ENCODE measurements at regions not wholly inside any gene's neighbourhood (a gene's known extent, or its start where the extent isn't known, plus 50 kb on each side); places are given as distances from the start of the nearest gene placed in this dataset.
"Not testable (repeated sequence)": the region's sequence is repeated elsewhere in the genome, so short reads cannot be mapped to it uniquely, and the experiment has no call there.

DNA sequence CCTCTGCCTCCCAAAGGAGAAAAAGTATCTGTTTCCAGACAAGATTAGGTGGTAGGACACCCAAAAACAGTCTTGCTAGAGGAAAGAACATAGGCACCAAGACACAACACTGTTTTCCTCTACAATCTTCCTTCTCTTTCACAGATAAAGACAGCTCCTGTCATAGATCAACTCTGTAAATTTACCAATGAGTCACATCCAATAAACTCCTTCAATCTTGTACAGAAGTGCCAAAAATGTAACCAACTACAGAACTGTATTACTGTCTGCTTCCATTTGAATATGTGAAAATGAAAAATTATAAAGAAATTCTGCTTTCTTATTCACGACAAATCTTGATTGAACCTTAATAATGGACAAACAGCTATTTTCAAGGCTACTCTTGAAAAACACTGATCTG, 286.9 kb downstream of the PLK2 start:
- H3K27ac ChIP-seq (replicated peaks): no peak overlapping the region
- no peaks in the 10 kb centered on the region for H3K9me3 ChIP-seq (replicated peaks)
- H3K4me1 ChIP-seq: no peaks in the 10 kb centered on the region
- H3K36me3 ChIP-seq: no peaks in the 10 kb centered on the region
- H3K4me3 ChIP-seq: no peak overlapping the region
- intact Hi-C loops (cut with micrococcal nuclease): no loop called here
- H3K27me3 ChIP-seq (ENCODE audit: low read depth): no peaks in the 10 kb centered on the region
- DNase-seq: no peak
- TF ChIP-seq, protein P1, sequence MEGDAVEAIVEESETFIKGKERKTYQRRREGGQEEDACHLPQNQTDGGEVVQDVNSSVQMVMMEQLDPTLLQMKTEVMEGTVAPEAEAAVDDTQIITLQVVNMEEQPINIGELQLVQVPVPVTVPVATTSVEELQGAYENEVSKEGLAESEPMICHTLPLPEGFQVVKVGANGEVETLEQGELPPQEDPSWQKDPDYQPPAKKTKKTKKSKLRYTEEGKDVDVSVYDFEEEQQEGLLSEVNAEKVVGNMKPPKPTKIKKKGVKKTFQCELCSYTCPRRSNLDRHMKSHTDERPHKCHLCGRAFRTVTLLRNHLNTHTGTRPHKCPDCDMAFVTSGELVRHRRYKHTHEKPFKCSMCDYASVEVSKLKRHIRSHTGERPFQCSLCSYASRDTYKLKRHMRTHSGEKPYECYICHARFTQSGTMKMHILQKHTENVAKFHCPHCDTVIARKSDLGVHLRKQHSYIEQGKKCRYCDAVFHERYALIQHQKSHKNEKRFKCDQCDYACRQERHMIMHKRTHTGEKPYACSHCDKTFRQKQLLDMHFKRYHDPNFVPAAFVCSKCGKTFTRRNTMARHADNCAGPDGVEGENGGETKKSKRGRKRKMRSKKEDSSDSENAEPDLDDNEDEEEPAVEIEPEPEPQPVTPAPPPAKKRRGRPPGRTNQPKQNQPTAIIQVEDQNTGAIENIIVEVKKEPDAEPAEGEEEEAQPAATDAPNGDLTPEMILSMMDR (IDR thresholded peaks at IDR 0.05; ENCODE audit: borderline replicate concordance): no peak

DNA sequence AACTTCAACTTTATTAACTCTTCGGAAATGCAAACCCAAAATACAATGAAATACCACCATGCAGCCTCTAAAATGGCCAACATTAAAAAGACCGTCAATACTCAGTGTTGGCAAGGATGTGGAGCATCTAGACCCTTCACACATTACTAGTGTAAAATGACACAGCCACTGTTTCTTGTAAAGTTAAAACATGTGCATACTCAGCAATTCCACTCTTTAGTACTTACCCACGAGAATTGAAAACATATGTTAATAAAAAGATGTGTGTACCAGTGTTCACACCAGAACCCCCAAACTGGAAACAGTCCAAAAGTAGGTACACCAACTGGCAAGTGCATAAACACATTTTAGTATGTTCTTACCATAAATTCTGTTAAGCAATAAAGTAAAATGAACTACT, 294.7 kb downstream of the PLK2 start:
- no peaks in the 10 kb centered on the region for H3K4me1 ChIP-seq
- TF ChIP-seq, protein P1 (IDR thresholded peaks at IDR 0.05; ENCODE audit: borderline replicate concordance): no peak
- intact Hi-C loops (cut with micrococcal nuclease): no loop called here
- no peaks in the 10 kb centered on the region for H3K27me3 ChIP-seq (ENCODE audit: low read depth)
- H3K9me3 ChIP-seq (replicated peaks): no peaks in the 10 kb centered on the region
- no peak for DNase-seq
- H3K36me3 ChIP-seq: no peaks in the 10 kb centered on the region
- no peak overlapping the region for H3K4me3 ChIP-seq
- no peak overlapping the region for H3K27ac ChIP-seq (replicated peaks)

DNA sequence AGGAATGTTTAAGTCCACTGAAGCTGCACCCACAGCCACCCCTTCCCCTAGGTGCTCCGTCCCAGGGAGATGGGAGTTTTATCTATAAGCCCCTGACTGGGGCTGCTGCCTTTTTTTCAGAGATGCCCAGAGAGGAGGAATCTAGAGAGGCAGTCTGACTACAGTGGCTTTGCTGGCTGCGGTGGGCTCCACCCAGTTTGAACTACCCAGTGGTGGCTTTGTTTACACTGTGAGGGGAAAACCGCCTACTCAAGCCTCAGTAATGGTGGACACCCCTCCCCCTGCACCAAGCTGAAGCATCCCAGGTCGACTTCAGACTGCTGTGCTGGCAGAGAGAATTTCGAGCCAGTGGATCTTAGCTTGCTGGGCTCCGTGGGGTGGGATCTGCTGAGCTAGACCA, 298.0 kb downstream of the PLK2 start:
- H3K4me3 ChIP-seq; H3K27ac ChIP-seq (replicated peaks); H3K27me3 ChIP-seq (ENCODE audit: low read depth); DNase-seq; H3K4me1 ChIP-seq; H3K36me3 ChIP-seq; intact Hi-C loops (cut with micrococcal nuclease); H3K9me3 ChIP-seq (replicated peaks): not testable (repeated sequence)

DNA sequence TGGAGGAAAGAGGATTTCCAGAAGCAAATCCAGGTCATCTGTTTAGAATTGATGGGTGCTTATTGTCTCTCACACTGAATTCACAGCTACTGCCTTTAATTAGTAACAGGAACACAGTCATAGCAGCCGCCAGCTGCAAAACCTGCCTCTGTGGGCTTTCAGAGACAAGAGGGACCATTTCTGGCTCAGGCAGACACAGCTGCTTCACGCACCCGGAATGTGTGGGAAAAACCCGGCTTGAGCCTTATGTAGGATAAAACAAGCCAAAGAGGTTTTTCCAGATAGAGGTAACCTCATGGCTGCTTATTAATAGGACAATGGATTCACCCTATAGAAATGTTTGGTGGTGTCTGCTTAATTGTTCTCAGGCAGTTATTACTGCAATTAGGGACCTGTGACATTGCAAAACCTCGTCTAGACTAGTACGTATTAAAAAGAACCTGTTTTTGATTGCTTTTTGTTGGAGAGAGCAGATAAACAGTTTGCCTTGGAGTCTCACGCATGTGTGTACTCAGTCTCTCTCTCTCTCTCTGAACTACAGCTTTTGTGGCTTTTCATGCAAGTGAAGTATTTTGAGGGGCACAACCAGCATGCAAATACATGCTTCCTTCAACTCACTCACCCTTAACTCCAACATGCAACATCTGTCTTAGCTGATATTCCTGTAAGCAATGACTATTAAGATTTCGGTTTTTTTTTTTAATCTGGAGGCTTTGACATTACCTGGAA, 302.7 kb downstream of the PLK2 start:
- intact Hi-C loops (cut with micrococcal nuclease): no loop called here
- TF ChIP-seq, protein P1 (IDR thresholded peaks at IDR 0.05; ENCODE audit: borderline replicate concordance): no peak
- DNase-seq: peak; percentile 16

DNA sequence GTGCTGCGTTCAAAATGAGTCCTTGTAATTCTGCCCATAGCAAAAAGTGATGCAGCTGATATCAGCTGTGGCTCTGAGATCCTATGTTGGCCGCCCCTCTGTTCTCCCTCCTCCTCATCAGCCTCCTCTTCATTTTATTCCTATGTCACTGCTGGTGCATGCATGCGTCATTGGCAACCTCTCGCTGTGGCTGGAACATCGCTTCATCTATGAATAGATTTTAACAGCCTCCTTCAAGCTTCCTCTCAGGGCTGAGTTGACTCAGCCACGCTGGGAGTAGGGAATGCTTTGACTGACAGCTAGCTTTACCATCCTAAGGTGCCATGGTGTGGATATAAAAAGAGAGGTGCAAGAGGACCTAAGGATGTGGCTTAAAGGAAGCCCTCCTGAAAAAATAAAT, 303.5 kb downstream of the PLK2 start:
- no peak overlapping the region for H3K4me3 ChIP-seq
- no peaks in the 10 kb centered on the region for H3K27me3 ChIP-seq (ENCODE audit: low read depth)
- peak overlapping the region; percentile 56 for H3K27ac ChIP-seq (replicated peaks)
- no peak for DNase-seq
- intact Hi-C loops (cut with micrococcal nuclease): no loop called here
- no peaks in the 10 kb centered on the region for H3K9me3 ChIP-seq (replicated peaks)
- H3K36me3 ChIP-seq: no peaks in the 10 kb centered on the region
- TF ChIP-seq, protein P1 (IDR thresholded peaks at IDR 0.05; ENCODE audit: borderline replicate concordance): no peak
- H3K4me1 ChIP-seq: peaks cover 17% of the 10 kb centered on the region

More for the DNA sequence above, 302.7 kb downstream of the PLK2 start:
- Histone ChIP-seq H3K9me3 (replicated peaks) (no peaks in the 10 kb centered on the region), H3K4me1 (peaks cover 17% of the 10 kb centered on the region), H3K4me3 (no peak overlapping the region), H3K27me3 (ENCODE audit: low read depth) (no peaks in the 10 kb centered on the region), H3K27ac (replicated peaks) (peak overlapping the region; percentile 56), H3K36me3 (no peaks in the 10 kb centered on the region)

DNA sequence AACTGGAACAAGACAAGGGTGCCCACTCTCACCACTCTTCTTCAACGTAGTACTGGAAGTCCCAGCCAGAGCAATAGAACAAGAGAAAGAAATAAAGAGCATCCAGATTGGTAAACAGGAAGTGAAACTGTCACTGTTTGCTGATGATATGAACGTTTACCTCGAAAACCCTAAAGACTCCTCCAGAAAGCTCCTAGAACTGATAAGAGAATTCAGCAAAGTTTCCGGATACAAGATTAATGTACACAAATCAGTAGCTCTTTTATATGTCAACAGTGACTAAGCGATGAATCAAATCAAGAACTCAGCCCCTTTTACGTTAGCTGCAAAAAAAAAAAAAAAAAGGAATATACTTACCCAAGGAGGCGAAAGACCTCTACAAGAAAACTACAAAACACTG, 306.6 kb downstream of the PLK2 start:
- no peak for DNase-seq
- Histone ChIP-seq H3K9me3 (replicated peaks) (no peaks in the 10 kb centered on the region), H3K4me1 (peaks cover 17% of the 10 kb centered on the region), H3K27ac (replicated peaks) (no peak overlapping the region), H3K4me3 (no peak overlapping the region), H3K27me3 (ENCODE audit: low read depth) (no peaks in the 10 kb centered on the region), H3K36me3 (no peaks in the 10 kb centered on the region)
- TF ChIP-seq, protein P1 (IDR thresholded peaks at IDR 0.05; ENCODE audit: borderline replicate concordance): no peak
- intact Hi-C loops (cut with micrococcal nuclease): no loop called here
